Mesenchymal stem cell (in vitro differentiated cells and primary cell): ENCODE measurements at regions not wholly inside any gene's neighbourhood (a gene's known extent, or its start where the extent isn't known, plus 50 kb on each side); places are given as distances from the start of the nearest gene placed in this dataset.
"Not testable (repeated sequence)": the region's sequence is repeated elsewhere in the genome, so short reads cannot be mapped to it uniquely, and the experiment has no call there.

ENCODE experiments used
- DNase-seq: peaks from one replicate; pipeline ENCODE4 v3.0.0-alpha.2; 2013
- H2AFZ ChIP-seq: one replicate; pipeline ENCODE4 v1.6.1; 2013; ENCODE audit warnings: low read depth, mild to moderate bottlenecking, control low read depth, inconsistent platforms, low read length, moderate library complexity
- H2AK5ac ChIP-seq: 2 replicates; pipeline ENCODE4 v1.6.1; 2013; ENCODE audit warnings: low read length, moderate library complexity, mild to moderate bottlenecking, inconsistent platforms; ENCODE audit not compliant: severe bottlenecking
- H2BK120ac ChIP-seq: one replicate; pipeline ENCODE4 v1.6.1; 2013; ENCODE audit warnings: low read depth, mild to moderate bottlenecking, inconsistent platforms, low read length, moderate library complexity
- H2BK12ac ChIP-seq, 2 experiments: one replicate each; pipeline ENCODE4 v1.6.1; 2013; ENCODE audit warnings: inconsistent platforms in 2 of 2, low read length in 2 of 2, mild to moderate bottlenecking in 2 of 2, moderate library complexity in 2 of 2, control low read depth in 1 of 2
- H2BK15ac ChIP-seq: one replicate; pipeline ENCODE4 v1.6.1; 2013; ENCODE audit warnings: mild to moderate bottlenecking, low read depth, inconsistent platforms; ENCODE audit not compliant: poor library complexity, severe bottlenecking
- H2BK5ac ChIP-seq: 2 replicates; pipeline ENCODE4 v1.6.1; 2013; ENCODE audit warnings: low read depth, mild to moderate bottlenecking, low read length, control low read depth, inconsistent platforms; ENCODE audit not compliant: poor library complexity, severe bottlenecking
- H3K14ac ChIP-seq, 2 experiments: one replicate each; pipeline ENCODE4 v1.6.1; 2013; ENCODE audit warnings: inconsistent platforms in 2 of 2, low read length in 2 of 2, control low read depth in 1 of 2, mild to moderate bottlenecking in 1 of 2, moderate library complexity in 1 of 2
- H3K18ac ChIP-seq, 2 experiments: one replicate each; pipeline ENCODE4 v1.6.1; 2013; ENCODE audit warnings: inconsistent platforms in 2 of 2, low read length in 2 of 2, control low read depth in 1 of 2, low read depth in 1 of 2, mild to moderate bottlenecking in 1 of 2
- H3K23ac ChIP-seq, 2 experiments: one replicate each; pipeline ENCODE4 v1.6.1; 2013; ENCODE audit warnings: inconsistent platforms in 2 of 2, low read length in 2 of 2, mild to moderate bottlenecking in 2 of 2, moderate library complexity in 2 of 2, control low read depth in 1 of 2
- H3K27ac ChIP-seq: 2 replicates; pipeline ENCODE4 v1.5.1; 2013; ENCODE audit warnings: mild to moderate bottlenecking, moderate library complexity, low read length, control low read depth, inconsistent platforms; ENCODE audit not compliant: poor library complexity, severe bottlenecking
- H3K27me3 ChIP-seq, 2 experiments: 2 replicates each; pipeline versions ENCODE4 v1.6.1 to v1.7.0; 2013; ENCODE audit warnings: low read length in 2 of 2, mild to moderate bottlenecking in 2 of 2, moderate library complexity in 2 of 2, control low read depth in 1 of 2, inconsistent platforms in 1 of 2; ENCODE audit not compliant: control insufficient read depth in 1 of 2, insufficient read depth in 1 of 2
- H3K36me3 ChIP-seq, 2 experiments: 2 replicates each; pipeline versions ENCODE4 v1.6.1 to v1.7.0; 2013; ENCODE audit warnings: low read length in 2 of 2, control low read depth in 1 of 2, inconsistent platforms in 1 of 2, low read depth in 1 of 2, mild to moderate bottlenecking in 1 of 2; ENCODE audit not compliant: insufficient read depth in 2 of 2, control insufficient read depth in 1 of 2
- H3K4ac ChIP-seq, 2 experiments: one replicate each; pipeline ENCODE4 v1.6.1; 2013; ENCODE audit warnings: inconsistent platforms in 2 of 2, low read length in 2 of 2, mild to moderate bottlenecking in 2 of 2, moderate library complexity in 2 of 2, control low read depth in 1 of 2, low read depth in 1 of 2
- H3K4me1 ChIP-seq: 2 replicates; pipeline ENCODE4 v1.6.1; 2013; ENCODE audit warnings: low read depth, low read length, control low read depth; ENCODE audit not compliant: control insufficient read depth, insufficient read depth
- H3K4me2 ChIP-seq: 2 replicates; pipeline ENCODE4 v1.6.1; 2013; ENCODE audit warnings: low read length, mild to moderate bottlenecking, inconsistent platforms; ENCODE audit not compliant: poor library complexity, severe bottlenecking
- H3K4me3 ChIP-seq, 2 experiments: 2 replicates each; pipeline versions ENCODE4 v1.5.1 to v1.7.0; 2013; ENCODE audit warnings: low read length in 2 of 2, mild to moderate bottlenecking in 2 of 2, control low read depth in 1 of 2, low read depth in 1 of 2; ENCODE audit not compliant: insufficient read depth in 1 of 2
- H3K79me1 ChIP-seq: replicated peaks from 2 replicates; pipeline ENCODE4 v1.6.1; 2013; ENCODE audit warnings: mild to moderate bottlenecking, control low read depth, low read length, inconsistent platforms; ENCODE audit not compliant: poor library complexity, severe bottlenecking
- H3K9ac ChIP-seq: 2 replicates; pipeline ENCODE4 v1.7.0; 2013; ENCODE audit warnings: mild to moderate bottlenecking, low read length, moderate library complexity
- H3K9me3 ChIP-seq: 2 replicates; pipeline ENCODE4 v1.7.0; 2013; ENCODE audit warnings: mild to moderate bottlenecking, low read length; ENCODE audit not compliant: control insufficient read depth
- H4K8ac ChIP-seq: one replicate; pipeline ENCODE4 v1.6.1; 2013; ENCODE audit warnings: inconsistent platforms, mild to moderate bottlenecking, low read length, moderate library complexity
- H4K91ac ChIP-seq: one replicate; pipeline ENCODE4 v1.6.1; 2013; ENCODE audit warnings: mild to moderate bottlenecking, low read length, inconsistent platforms
- WGBS: methylation state at CpG from one replicate; pipeline ENCODE4 v1.1.7; 2013; ENCODE audit warnings: mixed read lengths; 5-methylcytosine and 5-hydroxymethylcytosine counted together

- not testable (repeated sequence) for H3K27ac ChIP-seq, H2AFZ ChIP-seq, H3K4me1 ChIP-seq, H3K14ac ChIP-seq, H4K91ac ChIP-seq, H2BK12ac ChIP-seq, H3K18ac ChIP-seq, H3K23ac ChIP-seq, H3K79me1 ChIP-seq, H3K4me3 ChIP-seq, H3K4ac ChIP-seq, H2BK120ac ChIP-seq, H3K4me2 ChIP-seq, H2AK5ac ChIP-seq, H3K36me3 ChIP-seq, H2BK15ac ChIP-seq, H4K8ac ChIP-seq, DNase-seq, H2BK5ac ChIP-seq, H3K27me3 ChIP-seq, H3K9ac ChIP-seq
- WGBS: 100% methylated on average over 1 of the region's 2 CpGs
- H3K9me3 ChIP-seq: peaks cover 25% of the 10 kb centered on the region
Observed at GRCh38 chr13:59407251-59407650, 756.5 kb downstream of the DIAPH3 start.

- H3K4me3 ChIP-seq: no peak overlapping the region
- 89% methylated on average over 5 of the region's 5 CpGs for WGBS
- no peak overlapping the region for H2AFZ ChIP-seq
- H3K23ac ChIP-seq: no peak overlapping the region
- H3K14ac ChIP-seq: no peak overlapping the region
- no peak overlapping the region for H3K18ac ChIP-seq
- H2BK120ac ChIP-seq: no peak overlapping the region
- H3K36me3 ChIP-seq: no peaks in the 10 kb centered on the region
- H3K4me1 ChIP-seq: no peaks in the 10 kb centered on the region
- H4K8ac ChIP-seq: no peak overlapping the region
- H2AK5ac ChIP-seq: no peak overlapping the region
- no peak overlapping the region for H2BK15ac ChIP-seq
- H3K9ac ChIP-seq: no peak overlapping the region
- peaks cover 25% of the 10 kb centered on the region for H3K9me3 ChIP-seq
- no peak overlapping the region for H2BK12ac ChIP-seq
- no peak for DNase-seq
- no peak overlapping the region for H3K4ac ChIP-seq
- H4K91ac ChIP-seq: no peak overlapping the region
- H3K27ac ChIP-seq: no peak overlapping the region
- peaks cover 0 to 4% of the 10 kb centered on the region in 2 experiments for H3K27me3 ChIP-seq
- no peak overlapping the region for H3K4me2 ChIP-seq
- no peaks in the 10 kb centered on the region for H3K79me1 ChIP-seq
- no peak overlapping the region for H2BK5ac ChIP-seq
Observed at GRCh38 chr13:59408738-59409137, 755.0 kb downstream of the DIAPH3 start.

GRCh38 chr13:59409211-59409610 lies 754.5 kb downstream of the DIAPH3 start:
- Histone ChIP-seq H3K4ac (no peak overlapping the region), H2BK12ac (no peak overlapping the region), H3K23ac (peak overlapping the region in 1 of 2 experiments; percentile 83), H3K36me3 (no peaks in the 10 kb centered on the region), H3K9me3 (peaks cover 25% of the 10 kb centered on the region), H2BK5ac (no peak overlapping the region), H3K27me3 (peaks cover 0 to 4% of the 10 kb centered on the region in 2 experiments), H2BK120ac (no peak overlapping the region), H4K8ac (no peak overlapping the region), H4K91ac (no peak overlapping the region), H2AK5ac (no peak overlapping the region), H3K4me2 (no peak overlapping the region), H3K79me1 (no peaks in the 10 kb centered on the region), H3K27ac (no peak overlapping the region), H3K9ac (no peak overlapping the region), H3K4me1 (no peaks in the 10 kb centered on the region), H3K14ac (no peak overlapping the region), H3K18ac (no peak overlapping the region), H2AFZ (no peak overlapping the region), H3K4me3 (no peak overlapping the region), H2BK15ac (no peak overlapping the region)
- WGBS: 46% methylated on average over 2 of the region's 2 CpGs
- peak; percentile 10 for DNase-seq

DNA sequence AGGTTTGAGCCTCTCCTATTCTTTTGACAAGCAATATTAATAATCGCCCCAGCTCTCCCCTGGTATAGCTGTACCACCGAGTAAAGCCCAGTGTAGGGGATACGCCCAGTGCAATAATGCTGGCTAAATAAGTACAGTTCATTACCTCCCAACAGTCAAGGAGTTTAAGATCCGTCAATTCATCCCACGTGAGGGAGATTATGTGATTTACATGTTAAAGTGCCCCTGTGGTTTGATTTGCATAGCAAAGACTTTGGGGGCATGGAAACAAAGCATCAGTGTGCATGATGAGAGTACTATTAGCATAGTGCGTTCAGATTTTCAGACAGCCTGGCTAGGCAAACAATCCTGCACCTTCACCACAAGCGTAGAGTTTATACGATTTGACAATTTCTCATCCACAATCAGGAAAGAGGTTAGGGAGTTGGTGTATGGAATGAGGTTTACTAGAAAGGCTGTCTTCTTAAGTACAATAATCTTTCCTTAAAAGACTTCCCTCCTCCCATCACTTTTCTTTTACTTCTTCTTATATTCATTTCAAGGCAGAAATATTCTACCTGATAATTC lies 754.0 kb downstream of the DIAPH3 start:
- Histone ChIP-seq H3K18ac (no peak overlapping the region), H3K4ac (no peak overlapping the region), H3K36me3 (no peaks in the 10 kb centered on the region), H2BK12ac (no peak overlapping the region), H3K9ac (no peak overlapping the region), H3K23ac (no peak overlapping the region), H3K4me3 (no peak overlapping the region), H2BK120ac (no peak overlapping the region), H3K4me2 (no peak overlapping the region), H4K91ac (no peak overlapping the region), H4K8ac (no peak overlapping the region), H3K27me3 (peaks cover 0 to 4% of the 10 kb centered on the region in 2 experiments), H3K27ac (no peak overlapping the region), H3K14ac (no peak overlapping the region), H2BK5ac (no peak overlapping the region), H3K79me1 (no peaks in the 10 kb centered on the region), H2AFZ (no peak overlapping the region), H3K9me3 (peaks cover 25% of the 10 kb centered on the region), H2BK15ac (no peak overlapping the region), H3K4me1 (no peaks in the 10 kb centered on the region), H2AK5ac (no peak overlapping the region)
- 63% methylated on average over 4 of the region's 8 CpGs for WGBS
- DNase-seq: no peak
